Spleen (tissue), 11 donors: ENCODE measurements at regions not wholly inside any gene's neighbourhood (a gene's known extent, or its start where the extent isn't known, plus 50 kb on each side); places are given as distances from the start of the nearest gene placed in this dataset.

Source experiments
- DNase-seq: peaks from one replicate; pipeline ENCODE4 v3.0.0-alpha.2; 2020
- H3K27ac ChIP-seq, 8 donors: fragments of 200-600 bp; sonication (generic) in 7 of 8; 1 replicate in 4 of 8; 2 replicates in 4 of 8; pipeline versions ENCODE4 v1.5.0 to v1.8.0; 2016 to 2021; ENCODE audit warnings: inconsistent platforms in 4 of 8, mild to moderate bottlenecking in 4 of 8, moderate library complexity in 1 of 8
- H3K27me3 ChIP-seq, 7 donors: fragments of 200-600 bp; sonication (generic) in 6 of 7; replicated peaks in 1 of 7; 1 replicate in 4 of 7; 2 replicates in 3 of 7; pipeline versions ENCODE4 v1.5.0 to v1.8.0; 2016 to 2021; ENCODE audit warnings: inconsistent platforms in 3 of 7, mild to moderate bottlenecking in 1 of 7
- H3K36me3 ChIP-seq, 6 donors: fragments of 200-600 bp; sonication (generic) in 5 of 6; 1 replicate in 4 of 6; 2 replicates in 2 of 6; pipeline versions ENCODE4 v1.5.0 to v1.8.0; 2016 to 2021; ENCODE audit warnings: inconsistent platforms in 2 of 6
- H3K4me1 ChIP-seq, 6 donors: fragments of 200-600 bp; sonication (generic) in 5 of 6; 1 replicate in 3 of 6; 2 replicates in 3 of 6; pipeline versions ENCODE4 v1.5.0 to v1.8.0; 2016 to 2021; ENCODE audit warnings: inconsistent platforms in 3 of 6
- H3K4me3 ChIP-seq, 8 donors: fragments of 200-600 bp; sonication (generic) in 7 of 8; 1 replicate in 4 of 8; 2 replicates in 4 of 8; pipeline versions ENCODE4 v1.5.0 to v1.8.0; 2016 to 2021; ENCODE audit warnings: inconsistent platforms in 4 of 8, mild to moderate bottlenecking in 4 of 8, moderate library complexity in 2 of 8
- H3K9me3 ChIP-seq, 8 donors: fragments of 200-600 bp; sonication (generic) in 7 of 8; 1 replicate in 4 of 8; 2 replicates in 4 of 8; pipeline versions ENCODE4 v1.5.0 to v1.8.0; 2016 to 2021; ENCODE audit warnings: inconsistent platforms in 4 of 8
- POLR2A ChIP-seq, 3 donors: fragments of 450-650 bp; IDR thresholded peaks; one replicate each; pipeline ENCODE4 v1.5.1; 2017; ENCODE audit warnings: antibody characterized with exemption in 3 of 3, mild to moderate bottlenecking in 1 of 3
- POLR2AphosphoS5 ChIP-seq, 3 donors: sonication (generic); formaldehyde crosslinking; IDR thresholded peaks; one replicate each; pipeline ENCODE4 v1.5.1; 2017; ENCODE audit warnings: antibody characterized with exemption in 3 of 3
- WGBS, 5 donors: extraction: QIAGEN DNeasy Blood & Tissue Kit in 3 of 5; methylation state at CpG; one replicate each; pipeline versions ENCODE4 v1.1.5 to v1.1.7; 2013 to 2018; 5-methylcytosine and 5-hydroxymethylcytosine counted together
- intact Hi-C: fragments of 100-400 bp; cut with DNase I; formaldehyde crosslinking; loops from one replicate; pipeline ENCODE4 v1.15.0; 2023; ENCODE audit warnings: low total_unique reads
- TF ChIP-seq, protein P1 (sequence below), 11 experiments: fragments of 200-600 bp in 7 of 11; fragments of 450-650 bp in 4 of 11; sonication (generic) in 4 of 11; IDR thresholded peaks in 8 of 11; conservative IDR thresholded peaks in 3 of 11; 1 replicate in 7 of 11; 2 replicates in 4 of 11; pipeline versions ENCODE4 v1.4.0 to v1.8.0; 2016 to 2021; ENCODE audit warnings: antibody characterized with exemption in 11 of 11, inconsistent platforms in 4 of 11, mild to moderate bottlenecking in 1 of 11
- donor health status: healthy with polysubstance abuse.
- donor health status: DM: no; HTN: no; CAD: no; lungs with moderate emphysema.
- donor health status: DM: no; HTN: no; CAD: no.
- donor health status: Bipolar disorder and iron deficiency.
- donor health status: healthy.
- donor health status: DM: no; HTN: no; CAD: no.
- donor health status: DM: yes; HTN: yes; CAD: no.

DNA sequence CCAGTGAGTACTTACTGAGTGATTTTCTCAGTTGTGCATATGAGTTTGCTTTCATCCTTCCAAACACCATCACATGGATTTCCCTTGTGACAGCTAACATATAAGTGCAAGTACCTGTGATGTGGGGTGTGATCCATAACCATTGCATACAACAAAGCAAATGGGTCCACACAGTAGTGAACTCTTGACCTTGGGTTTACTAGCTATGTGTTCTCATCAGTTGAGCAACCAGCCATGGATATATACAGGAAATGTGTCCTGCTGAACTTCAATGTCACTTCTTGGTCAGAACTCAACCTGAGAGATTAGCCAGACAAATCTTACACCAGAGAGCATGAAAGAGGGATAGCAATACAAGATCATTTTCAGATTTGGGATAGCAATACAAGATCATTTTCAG lies 420.9 kb upstream of the KCNH7 start:
- H3K27ac ChIP-seq: no peak overlapping the region
- intact Hi-C loops: no loop called here
- no peak for DNase-seq
- H3K27me3 ChIP-seq: no peaks in the 10 kb centered on the region
- H3K36me3 ChIP-seq: no peaks in the 10 kb centered on the region
- no peak overlapping the region for H3K4me3 ChIP-seq
- no peaks in the 10 kb centered on the region for H3K9me3 ChIP-seq
- TF ChIP-seq, protein P1, sequence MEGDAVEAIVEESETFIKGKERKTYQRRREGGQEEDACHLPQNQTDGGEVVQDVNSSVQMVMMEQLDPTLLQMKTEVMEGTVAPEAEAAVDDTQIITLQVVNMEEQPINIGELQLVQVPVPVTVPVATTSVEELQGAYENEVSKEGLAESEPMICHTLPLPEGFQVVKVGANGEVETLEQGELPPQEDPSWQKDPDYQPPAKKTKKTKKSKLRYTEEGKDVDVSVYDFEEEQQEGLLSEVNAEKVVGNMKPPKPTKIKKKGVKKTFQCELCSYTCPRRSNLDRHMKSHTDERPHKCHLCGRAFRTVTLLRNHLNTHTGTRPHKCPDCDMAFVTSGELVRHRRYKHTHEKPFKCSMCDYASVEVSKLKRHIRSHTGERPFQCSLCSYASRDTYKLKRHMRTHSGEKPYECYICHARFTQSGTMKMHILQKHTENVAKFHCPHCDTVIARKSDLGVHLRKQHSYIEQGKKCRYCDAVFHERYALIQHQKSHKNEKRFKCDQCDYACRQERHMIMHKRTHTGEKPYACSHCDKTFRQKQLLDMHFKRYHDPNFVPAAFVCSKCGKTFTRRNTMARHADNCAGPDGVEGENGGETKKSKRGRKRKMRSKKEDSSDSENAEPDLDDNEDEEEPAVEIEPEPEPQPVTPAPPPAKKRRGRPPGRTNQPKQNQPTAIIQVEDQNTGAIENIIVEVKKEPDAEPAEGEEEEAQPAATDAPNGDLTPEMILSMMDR (IDR thresholded peaks at IDR 0.05 in 8 of 11, conservative IDR thresholded peaks at IDR 0.05 in 3 of 11): no peak
- TF ChIP-seq POLR2AphosphoS5 (IDR thresholded peaks at IDR 0.05) (no peak), POLR2A (IDR thresholded peaks at IDR 0.05) (no peak)
- H3K4me1 ChIP-seq: no peaks in the 10 kb centered on the region

DNA sequence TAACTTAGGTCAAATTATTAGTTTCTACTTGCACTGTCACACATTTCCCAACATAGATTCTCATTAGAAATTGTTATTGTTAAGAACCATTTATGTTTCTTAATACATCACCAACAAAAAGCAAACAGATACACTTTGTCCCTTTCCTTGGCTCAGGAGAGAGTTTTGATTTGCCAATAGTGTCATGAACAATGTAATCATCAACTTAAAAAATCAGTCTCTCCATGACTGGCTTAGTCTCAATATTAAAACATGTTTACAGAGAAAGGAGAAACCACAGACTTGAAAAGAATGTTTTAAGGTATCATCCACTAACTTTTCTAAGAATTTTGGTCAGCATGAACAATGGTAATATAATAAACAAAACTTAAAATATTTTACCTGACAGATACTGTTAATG lies 416.5 kb upstream of the KCNH7 start:
- Histone ChIP-seq H3K4me1 (no peaks in the 10 kb centered on the region), H3K4me3 (no peak overlapping the region), H3K9me3 (no peaks in the 10 kb centered on the region), H3K27me3 (no peaks in the 10 kb centered on the region), H3K36me3 (no peaks in the 10 kb centered on the region), H3K27ac (no peak overlapping the region)
- intact Hi-C loops: no loop called here
- TF ChIP-seq POLR2A (IDR thresholded peaks at IDR 0.05) (no peak), POLR2AphosphoS5 (IDR thresholded peaks at IDR 0.05) (no peak)
- TF ChIP-seq, protein P1 (IDR thresholded peaks at IDR 0.05 in 8 of 11, conservative IDR thresholded peaks at IDR 0.05 in 3 of 11): no peak
- DNase-seq: no peak

DNA sequence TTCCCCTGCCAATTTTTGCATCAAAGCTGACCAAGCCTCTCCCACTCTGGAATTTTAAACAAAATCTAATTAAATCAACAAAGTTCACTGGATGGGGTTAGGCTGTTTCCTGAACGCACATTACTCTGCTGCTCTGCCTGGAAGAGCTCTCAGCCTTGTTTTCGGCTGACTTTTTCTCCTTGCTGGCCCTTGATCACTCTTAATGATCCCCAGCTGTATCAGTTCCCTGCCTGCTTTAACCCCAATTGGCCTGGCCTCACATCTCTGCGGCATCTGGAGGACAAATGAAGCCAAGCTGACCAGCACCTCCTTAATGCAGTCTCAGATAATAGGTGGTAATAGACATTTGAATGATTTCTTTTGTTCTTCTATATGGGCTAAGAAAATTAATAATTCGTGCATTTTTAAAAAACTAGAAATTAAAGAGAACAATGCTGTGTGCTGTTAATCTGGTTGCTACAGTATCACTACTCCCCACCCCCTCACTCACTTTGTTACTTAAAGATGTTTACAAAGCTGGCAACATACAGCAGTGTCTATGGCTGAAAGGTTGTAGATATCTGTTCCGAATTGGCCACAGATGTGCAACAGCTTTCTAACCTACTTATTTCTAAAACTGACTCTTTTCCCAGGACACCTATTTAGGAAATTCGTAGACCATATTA lies 415.2 kb upstream of the KCNH7 start:
- WGBS, 5 donors: 57 to 68% (median 62%) methylated on average over 6 of the region's 6 CpGs
- TF ChIP-seq, protein P1 (IDR thresholded peaks at IDR 0.05 in 8 of 11, conservative IDR thresholded peaks at IDR 0.05 in 3 of 11): no peak
- TF ChIP-seq POLR2A (IDR thresholded peaks at IDR 0.05) (no peak), POLR2AphosphoS5 (IDR thresholded peaks at IDR 0.05) (no peak)

DNA sequence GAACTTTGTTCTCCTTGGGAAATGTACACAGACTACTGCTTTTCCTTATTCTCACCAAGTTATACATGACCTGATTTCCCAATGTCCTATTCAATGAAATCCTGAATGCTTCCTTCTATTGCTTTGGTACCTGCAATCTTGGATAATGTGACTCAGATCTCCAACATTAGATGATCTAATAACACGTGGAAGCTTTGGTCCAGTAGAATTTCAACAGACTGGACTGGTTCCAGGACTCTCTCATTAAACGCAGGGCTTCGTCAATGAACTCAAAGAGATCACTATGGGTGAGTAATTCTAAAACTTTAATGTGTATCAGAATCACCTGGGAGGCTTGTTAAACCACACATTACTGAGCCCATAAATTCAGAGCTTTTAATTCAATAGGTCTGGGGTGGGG lies 413.6 kb upstream of the KCNH7 start:
- Histone ChIP-seq H3K27ac (no peak overlapping the region), H3K36me3 (no peaks in the 10 kb centered on the region), H3K9me3 (no peaks in the 10 kb centered on the region), H3K27me3 (no peaks in the 10 kb centered on the region), H3K4me3 (no peak overlapping the region), H3K4me1 (no peaks in the 10 kb centered on the region)
- TF ChIP-seq POLR2AphosphoS5 (IDR thresholded peaks at IDR 0.05) (no peak), POLR2A (IDR thresholded peaks at IDR 0.05) (no peak)
- TF ChIP-seq, protein P1 (IDR thresholded peaks at IDR 0.05 in 8 of 11, conservative IDR thresholded peaks at IDR 0.05 in 3 of 11): no peak
- intact Hi-C loops: no loop called here
- no peak for DNase-seq
- WGBS, 5 donors: 72 to 84% (median 79%) methylated on average over 3 of the region's 3 CpGs

More for the DNA sequence above, 415.2 kb upstream of the KCNH7 start:
- H3K27me3 ChIP-seq: no peaks in the 10 kb centered on the region
- no peak overlapping the region for H3K27ac ChIP-seq
- no peaks in the 10 kb centered on the region for H3K36me3 ChIP-seq
- no peaks in the 10 kb centered on the region for H3K9me3 ChIP-seq
- intact Hi-C loops: no loop called here
- no peak overlapping the region for H3K4me3 ChIP-seq
- H3K4me1 ChIP-seq: no peaks in the 10 kb centered on the region
- no peak for DNase-seq
